ENCODE measurements at regions not wholly inside any gene's neighbourhood (a gene's known extent, or its start where the extent isn't known, plus 50 kb on each side); places are given as distances from the start of the nearest gene placed in this dataset.

DNA sequence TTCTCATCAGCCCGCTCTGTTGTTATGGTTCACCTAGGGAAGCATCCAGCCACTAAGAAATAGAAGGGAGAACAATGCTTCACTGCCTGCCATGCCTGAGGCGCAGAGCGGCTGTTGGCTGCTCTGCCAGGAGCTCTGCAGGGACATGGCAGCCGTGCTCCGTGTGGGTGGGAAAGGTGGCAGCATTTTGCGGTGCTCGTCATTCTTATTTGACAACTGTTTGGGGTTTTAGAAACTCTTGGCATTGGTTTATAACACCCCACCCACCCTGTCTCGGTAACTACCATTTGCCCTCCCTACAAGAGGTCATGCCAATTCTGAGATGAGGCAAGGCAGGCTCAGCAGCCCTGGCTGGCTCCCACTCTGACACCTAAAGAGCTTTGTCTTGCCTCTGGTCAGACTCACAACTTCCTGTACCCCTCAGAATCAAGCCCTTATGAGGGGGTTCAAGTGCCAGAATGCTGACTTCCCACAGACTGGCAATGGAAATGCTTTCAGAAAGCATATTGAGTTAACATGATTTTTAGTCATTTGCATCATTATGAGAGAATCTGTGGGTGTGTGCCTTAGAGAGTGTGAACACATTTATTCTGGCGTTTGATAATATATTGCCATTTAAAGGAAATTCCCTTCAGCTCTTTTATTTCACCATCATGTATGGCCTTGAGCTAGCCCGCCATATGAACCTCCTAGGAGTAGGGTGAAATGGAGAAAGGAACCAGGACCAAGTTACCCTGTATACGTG is 288.0 kb upstream of the ANKRD55 start:
- H4K20me1 ChIP-seq (ENCODE audit: control insufficient read depth, extremely low read depth, insufficient read depth, low read length) = no peaks in the 10 kb centered on the region
- H3K27me3 ChIP-seq (ENCODE audit: control insufficient read depth, extremely low read depth, insufficient read depth, low read length) = no peaks in the 10 kb centered on the region
- FAIRE-seq = peak; percentile 49
- no peak overlapping the region for H3K4me2 ChIP-seq (ENCODE audit: control insufficient read depth, extremely low read depth, insufficient read depth, low read depth, low read length)
- H3K9me3 ChIP-seq (ENCODE audit: control insufficient read depth, low read depth, low read length) = no peaks in the 10 kb centered on the region
- no peak overlapping the region for H2AFZ ChIP-seq (ENCODE audit: control insufficient read depth, low read length)
- no peak overlapping the region for H3K27ac ChIP-seq (ENCODE audit: control insufficient read depth, insufficient read depth, low read length)
- H3K79me2 ChIP-seq (ENCODE audit: control insufficient read depth, insufficient read depth, low read length) = no peaks in the 10 kb centered on the region
- no peak overlapping the region for H3K9ac ChIP-seq (ENCODE audit: control insufficient read depth, extremely low read depth, insufficient read depth, low read length)
- no peak for DNase-seq (ENCODE audit: low read depth, low spot score)
- H3K9me1 ChIP-seq (ENCODE audit: control insufficient read depth, extremely low read depth, insufficient read depth, low read length) = no peaks in the 10 kb centered on the region
- TF ChIP-seq, protein P1, sequence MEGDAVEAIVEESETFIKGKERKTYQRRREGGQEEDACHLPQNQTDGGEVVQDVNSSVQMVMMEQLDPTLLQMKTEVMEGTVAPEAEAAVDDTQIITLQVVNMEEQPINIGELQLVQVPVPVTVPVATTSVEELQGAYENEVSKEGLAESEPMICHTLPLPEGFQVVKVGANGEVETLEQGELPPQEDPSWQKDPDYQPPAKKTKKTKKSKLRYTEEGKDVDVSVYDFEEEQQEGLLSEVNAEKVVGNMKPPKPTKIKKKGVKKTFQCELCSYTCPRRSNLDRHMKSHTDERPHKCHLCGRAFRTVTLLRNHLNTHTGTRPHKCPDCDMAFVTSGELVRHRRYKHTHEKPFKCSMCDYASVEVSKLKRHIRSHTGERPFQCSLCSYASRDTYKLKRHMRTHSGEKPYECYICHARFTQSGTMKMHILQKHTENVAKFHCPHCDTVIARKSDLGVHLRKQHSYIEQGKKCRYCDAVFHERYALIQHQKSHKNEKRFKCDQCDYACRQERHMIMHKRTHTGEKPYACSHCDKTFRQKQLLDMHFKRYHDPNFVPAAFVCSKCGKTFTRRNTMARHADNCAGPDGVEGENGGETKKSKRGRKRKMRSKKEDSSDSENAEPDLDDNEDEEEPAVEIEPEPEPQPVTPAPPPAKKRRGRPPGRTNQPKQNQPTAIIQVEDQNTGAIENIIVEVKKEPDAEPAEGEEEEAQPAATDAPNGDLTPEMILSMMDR (optimal IDR thresholded peaks at IDR 0.05 in 1 of 3, IDR thresholded peaks at IDR 0.05 in 1 of 3, conservative IDR thresholded peaks at IDR 0.05 in 1 of 3; ENCODE audit: extremely low read depth in 1 of 3, insufficient read depth in 2 of 3, low read length in 3 of 3) = no peak
- no peak for TF ChIP-seq EZH2 (IDR thresholded peaks at IDR 0.05; ENCODE audit: low read length)
- no peak overlapping the region for H3K4me3 ChIP-seq (ENCODE audit: control insufficient read depth in 2 of 3, extremely low read depth in 1 of 3, insufficient read depth in 2 of 3, low read depth in 1 of 3, low read length in 3 of 3)
- dilution Hi-C loops (cut with MboI; ENCODE audit: extremely low pct_ligation_motif_present, low sequenced_read_pairs) = no loop called here
- no peaks in the 10 kb centered on the region for H3K36me3 ChIP-seq (ENCODE audit: control insufficient read depth in 2 of 2, extremely low read depth in 1 of 2, insufficient read depth in 2 of 2, low read length in 2 of 2)
- H3K4me1 ChIP-seq (ENCODE audit: control insufficient read depth, extremely low read depth, insufficient read depth, low read length) = peaks cover 35% of the 10 kb centered on the region

DNA sequence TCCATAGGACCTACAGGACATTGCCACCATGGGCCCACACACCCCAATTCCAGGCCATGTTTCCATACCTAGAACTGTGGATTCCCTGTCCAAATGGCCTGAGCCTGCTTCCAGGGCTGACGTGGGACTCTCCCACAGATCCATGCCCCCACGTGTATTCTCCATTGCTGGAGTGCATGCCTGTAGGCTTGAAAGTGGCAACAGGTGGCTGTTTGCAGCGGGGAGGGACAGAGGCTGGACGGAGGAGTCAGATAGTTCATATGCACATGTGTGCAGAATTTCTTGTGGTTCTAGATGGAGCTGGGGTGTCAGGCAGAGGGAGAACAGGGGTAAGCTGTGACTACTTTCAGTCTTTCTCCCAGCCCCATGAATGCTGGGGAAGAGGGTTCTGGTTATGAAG is 285.7 kb upstream of the ANKRD55 start:
- Histone ChIP-seq H4K20me1 (ENCODE audit: control insufficient read depth, extremely low read depth, insufficient read depth, low read length) (no peaks in the 10 kb centered on the region), H3K9ac (ENCODE audit: control insufficient read depth, extremely low read depth, insufficient read depth, low read length) (no peak overlapping the region), H3K36me3 (ENCODE audit: control insufficient read depth in 2 of 2, extremely low read depth in 1 of 2, insufficient read depth in 2 of 2, low read length in 2 of 2) (no peaks in the 10 kb centered on the region), H3K4me2 (ENCODE audit: control insufficient read depth, extremely low read depth, insufficient read depth, low read depth, low read length) (no peak overlapping the region), H3K9me1 (ENCODE audit: control insufficient read depth, extremely low read depth, insufficient read depth, low read length) (no peaks in the 10 kb centered on the region), H3K27me3 (ENCODE audit: control insufficient read depth, extremely low read depth, insufficient read depth, low read length) (no peaks in the 10 kb centered on the region), H3K79me2 (ENCODE audit: control insufficient read depth, insufficient read depth, low read length) (no peaks in the 10 kb centered on the region), H3K9me3 (ENCODE audit: control insufficient read depth, low read depth, low read length) (no peaks in the 10 kb centered on the region), H2AFZ (ENCODE audit: control insufficient read depth, low read length) (no peak overlapping the region), H3K4me3 (ENCODE audit: control insufficient read depth in 2 of 3, extremely low read depth in 1 of 3, insufficient read depth in 2 of 3, low read depth in 1 of 3, low read length in 3 of 3) (no peak overlapping the region), H3K27ac (ENCODE audit: control insufficient read depth, insufficient read depth, low read length) (no peak overlapping the region), H3K4me1 (ENCODE audit: control insufficient read depth, extremely low read depth, insufficient read depth, low read length) (peaks cover 26% of the 10 kb centered on the region)
- no peak for TF ChIP-seq EZH2 (IDR thresholded peaks at IDR 0.05; ENCODE audit: low read length)
- TF ChIP-seq, protein P1 (optimal IDR thresholded peaks at IDR 0.05 in 1 of 3, IDR thresholded peaks at IDR 0.05 in 1 of 3, conservative IDR thresholded peaks at IDR 0.05 in 1 of 3; ENCODE audit: extremely low read depth in 1 of 3, insufficient read depth in 2 of 3, low read length in 3 of 3) = no peak
- dilution Hi-C loops (cut with MboI; ENCODE audit: extremely low pct_ligation_motif_present, low sequenced_read_pairs) = no loop called here
- FAIRE-seq = no peak
- no peak for DNase-seq (ENCODE audit: low read depth, low spot score)
